ENCODE measurements at regions not wholly inside any gene's neighbourhood (a gene's known extent, or its start where the extent isn't known, plus 50 kb on each side); places are given as distances from the start of the nearest gene placed in this dataset.

DNA sequence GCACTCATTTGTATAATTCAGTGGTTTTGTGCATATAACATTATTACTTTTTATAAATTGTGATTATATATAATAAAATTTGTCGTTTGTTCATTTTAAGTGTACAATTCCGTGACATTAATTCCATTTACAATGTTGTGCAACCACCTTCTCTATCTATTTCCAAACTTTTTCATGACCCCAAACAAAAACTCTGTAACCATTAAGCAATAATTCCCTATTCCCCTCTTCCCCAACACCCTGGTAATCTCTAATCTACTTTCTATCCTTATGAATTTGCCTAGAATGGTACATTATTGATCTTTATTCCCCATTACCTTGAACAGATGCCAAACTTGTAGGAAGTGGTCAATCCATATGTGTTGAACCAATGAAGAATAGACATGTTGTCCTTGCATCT, 61.3 kb upstream of the SMIM36 start:
- TF ChIP-seq, protein P1, sequence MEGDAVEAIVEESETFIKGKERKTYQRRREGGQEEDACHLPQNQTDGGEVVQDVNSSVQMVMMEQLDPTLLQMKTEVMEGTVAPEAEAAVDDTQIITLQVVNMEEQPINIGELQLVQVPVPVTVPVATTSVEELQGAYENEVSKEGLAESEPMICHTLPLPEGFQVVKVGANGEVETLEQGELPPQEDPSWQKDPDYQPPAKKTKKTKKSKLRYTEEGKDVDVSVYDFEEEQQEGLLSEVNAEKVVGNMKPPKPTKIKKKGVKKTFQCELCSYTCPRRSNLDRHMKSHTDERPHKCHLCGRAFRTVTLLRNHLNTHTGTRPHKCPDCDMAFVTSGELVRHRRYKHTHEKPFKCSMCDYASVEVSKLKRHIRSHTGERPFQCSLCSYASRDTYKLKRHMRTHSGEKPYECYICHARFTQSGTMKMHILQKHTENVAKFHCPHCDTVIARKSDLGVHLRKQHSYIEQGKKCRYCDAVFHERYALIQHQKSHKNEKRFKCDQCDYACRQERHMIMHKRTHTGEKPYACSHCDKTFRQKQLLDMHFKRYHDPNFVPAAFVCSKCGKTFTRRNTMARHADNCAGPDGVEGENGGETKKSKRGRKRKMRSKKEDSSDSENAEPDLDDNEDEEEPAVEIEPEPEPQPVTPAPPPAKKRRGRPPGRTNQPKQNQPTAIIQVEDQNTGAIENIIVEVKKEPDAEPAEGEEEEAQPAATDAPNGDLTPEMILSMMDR (IDR thresholded peaks at IDR 0.05), result no peak
- TF ChIP-seq EP300 (IDR thresholded peaks at IDR 0.05), result no peak
- no peak for TF ChIP-seq POLR2A (IDR thresholded peaks at IDR 0.05)
